ENCODE measurements at regions not wholly inside any gene's neighbourhood (a gene's known extent, or its start where the extent isn't known, plus 50 kb on each side); places are given as distances from the start of the nearest gene placed in this dataset.

- Histone ChIP-seq H4K8ac (ENCODE audit: low read depth, low read length) (no peak overlapping the region), H2BK120ac (ENCODE audit: insufficient read depth, low read length, poor library complexity) (peak overlapping the region; percentile 23), H3K4me3 (ENCODE audit: low read depth, low read length) (peak overlapping the region; percentile 37), H3K4me1 (ENCODE audit: control insufficient read depth in 1 of 2, insufficient read depth in 2 of 2, low read length in 2 of 2) (peaks cover 24 to 30% of the 10 kb centered on the region in 2 experiments), H3K23ac (ENCODE audit: low read length) (no peak overlapping the region), H3K79me2 (ENCODE audit: control insufficient read depth, insufficient read depth, low read length, poor library complexity) (peaks cover 8% of the 10 kb centered on the region), H3K79me1 (ENCODE audit: low read length) (peaks cover 42% of the 10 kb centered on the region), H4K12ac (ENCODE audit: low read depth, low read length) (no peak overlapping the region), H3K4ac (ENCODE audit: low read depth, low read length) (no peak overlapping the region), H2AFZ (ENCODE audit: insufficient read depth, low read length, poor library complexity) (no peak overlapping the region), H3K9me3 (ENCODE audit: insufficient read depth, low read depth, low read length) (peaks cover 1% of the 10 kb centered on the region), H2AK5ac (ENCODE audit: low read length) (peak overlapping the region; percentile 79), H3K14ac (ENCODE audit: low read length) (peak overlapping the region; percentile 53), H3K9ac (ENCODE audit: low read length) (no peak overlapping the region), H2BK5ac (ENCODE audit: low read depth, low read length, poor library complexity) (no peak overlapping the region), H3K36me3 (ENCODE audit: control insufficient read depth in 1 of 2, insufficient read depth in 2 of 2, low read length in 2 of 2) (no peaks in the 10 kb centered on the region), H2BK12ac (ENCODE audit: low read length) (peak overlapping the region; percentile 51), H4K91ac (ENCODE audit: low read depth, low read length) (no peak overlapping the region), H3K18ac (ENCODE audit: low read length) (no peak overlapping the region), H3K4me2 (ENCODE audit: low read length) (no peak overlapping the region), H3K27ac (ENCODE audit: low read depth, low read length) (no peak overlapping the region), H3K27me3 (ENCODE audit: insufficient read depth, low read length) (no peaks in the 10 kb centered on the region)
- no CpG with 5 or more reads among the region's 23 CpGs for WGBS (ENCODE audit: extremely low coverage, insufficient coverage, insufficient read length)
- no peak for DNase-seq
These were observed 119.2 kb downstream of the ACKR3 start for GRCh38 chr2:236688563-236689392.

DNA sequence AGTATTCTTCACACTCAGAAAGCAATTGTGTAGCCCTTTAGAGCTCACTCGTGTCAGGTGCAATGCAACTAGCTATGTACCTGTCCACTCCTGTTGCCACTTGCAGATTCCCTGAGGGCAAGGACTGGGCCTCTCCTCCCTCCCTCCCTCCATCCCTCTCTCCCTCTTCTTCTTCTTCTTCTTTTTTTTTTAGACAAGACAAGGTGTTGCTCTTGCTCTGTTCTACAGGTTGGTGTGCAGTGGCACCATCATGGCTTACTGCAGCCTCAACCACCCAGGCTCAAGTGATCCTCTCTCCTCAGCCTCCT is 119.7 kb downstream of the ACKR3 start:
- no CpG with 5 or more reads among the region's 1 CpG for WGBS (ENCODE audit: extremely low coverage, insufficient coverage, insufficient read length)
- no peak overlapping the region for H3K4me2 ChIP-seq (ENCODE audit: low read length)
- peaks cover 28 to 36% of the 10 kb centered on the region in 2 experiments for H3K4me1 ChIP-seq (ENCODE audit: control insufficient read depth in 1 of 2, insufficient read depth in 2 of 2, low read length in 2 of 2)
- H3K18ac ChIP-seq (ENCODE audit: low read length) = no peak overlapping the region
- H3K4ac ChIP-seq (ENCODE audit: low read depth, low read length) = no peak overlapping the region
- H4K91ac ChIP-seq (ENCODE audit: low read depth, low read length) = peak overlapping the region; percentile 66
- H3K4me3 ChIP-seq (ENCODE audit: low read depth, low read length) = no peak overlapping the region
- no peak overlapping the region for H2BK5ac ChIP-seq (ENCODE audit: low read depth, low read length, poor library complexity)
- peaks cover 1% of the 10 kb centered on the region for H3K9me3 ChIP-seq (ENCODE audit: insufficient read depth, low read depth, low read length)
- H2AFZ ChIP-seq (ENCODE audit: insufficient read depth, low read length, poor library complexity) = no peak overlapping the region
- no peak overlapping the region for H4K8ac ChIP-seq (ENCODE audit: low read depth, low read length)
- peaks cover 48% of the 10 kb centered on the region for H3K79me1 ChIP-seq (ENCODE audit: low read length)
- H4K12ac ChIP-seq (ENCODE audit: low read depth, low read length) = no peak overlapping the region
- no peak overlapping the region for H3K9ac ChIP-seq (ENCODE audit: low read length)
- H3K27ac ChIP-seq (ENCODE audit: low read depth, low read length) = no peak overlapping the region
- no peaks in the 10 kb centered on the region for H3K27me3 ChIP-seq (ENCODE audit: insufficient read depth, low read length)
- DNase-seq = no peak
- H3K14ac ChIP-seq (ENCODE audit: low read length) = no peak overlapping the region
- no peak overlapping the region for H2BK120ac ChIP-seq (ENCODE audit: insufficient read depth, low read length, poor library complexity)
- H3K79me2 ChIP-seq (ENCODE audit: control insufficient read depth, insufficient read depth, low read length, poor library complexity) = peaks cover 8% of the 10 kb centered on the region
- peak overlapping the region; percentile 30 for H2AK5ac ChIP-seq (ENCODE audit: low read length)
- H3K23ac ChIP-seq (ENCODE audit: low read length) = no peak overlapping the region
- H3K36me3 ChIP-seq (ENCODE audit: control insufficient read depth in 1 of 2, insufficient read depth in 2 of 2, low read length in 2 of 2) = no peaks in the 10 kb centered on the region
- H2BK12ac ChIP-seq (ENCODE audit: low read length) = peak overlapping the region; percentile 46

GRCh38 chr2:236689981-236690380 is 120.4 kb downstream of the ACKR3 start:
- H3K4ac ChIP-seq (ENCODE audit: low read depth, low read length) = no peak overlapping the region
- H3K4me2 ChIP-seq (ENCODE audit: low read length) = no peak overlapping the region
- no peaks in the 10 kb centered on the region for H3K27me3 ChIP-seq (ENCODE audit: insufficient read depth, low read length)
- DNase-seq = no peak
- no peak overlapping the region for H3K4me3 ChIP-seq (ENCODE audit: low read depth, low read length)
- peak overlapping the region; percentile 89 for H2BK120ac ChIP-seq (ENCODE audit: insufficient read depth, low read length, poor library complexity)
- peaks cover 13% of the 10 kb centered on the region for H3K79me2 ChIP-seq (ENCODE audit: control insufficient read depth, insufficient read depth, low read length, poor library complexity)
- no peak overlapping the region for H2AK5ac ChIP-seq (ENCODE audit: low read length)
- H3K9me3 ChIP-seq (ENCODE audit: insufficient read depth, low read depth, low read length) = peaks cover 1% of the 10 kb centered on the region
- no peak overlapping the region for H3K9ac ChIP-seq (ENCODE audit: low read length)
- peaks cover 30 to 37% of the 10 kb centered on the region in 2 experiments for H3K4me1 ChIP-seq (ENCODE audit: control insufficient read depth in 1 of 2, insufficient read depth in 2 of 2, low read length in 2 of 2)
- no peak overlapping the region for H3K18ac ChIP-seq (ENCODE audit: low read length)
- H4K91ac ChIP-seq (ENCODE audit: low read depth, low read length) = no peak overlapping the region
- H2BK12ac ChIP-seq (ENCODE audit: low read length) = no peak overlapping the region
- no CpG with 5 or more reads among the region's 3 CpGs for WGBS (ENCODE audit: extremely low coverage, insufficient coverage, insufficient read length)
- no peaks in the 10 kb centered on the region for H3K36me3 ChIP-seq (ENCODE audit: control insufficient read depth in 1 of 2, insufficient read depth in 2 of 2, low read length in 2 of 2)
- no peak overlapping the region for H2BK5ac ChIP-seq (ENCODE audit: low read depth, low read length, poor library complexity)
- H4K8ac ChIP-seq (ENCODE audit: low read depth, low read length) = no peak overlapping the region
- peaks cover 52% of the 10 kb centered on the region for H3K79me1 ChIP-seq (ENCODE audit: low read length)
- H3K27ac ChIP-seq (ENCODE audit: low read depth, low read length) = no peak overlapping the region
- no peak overlapping the region for H3K14ac ChIP-seq (ENCODE audit: low read length)
- H3K23ac ChIP-seq (ENCODE audit: low read length) = no peak overlapping the region
- no peak overlapping the region for H4K12ac ChIP-seq (ENCODE audit: low read depth, low read length)
- no peak overlapping the region for H2AFZ ChIP-seq (ENCODE audit: insufficient read depth, low read length, poor library complexity)

DNA sequence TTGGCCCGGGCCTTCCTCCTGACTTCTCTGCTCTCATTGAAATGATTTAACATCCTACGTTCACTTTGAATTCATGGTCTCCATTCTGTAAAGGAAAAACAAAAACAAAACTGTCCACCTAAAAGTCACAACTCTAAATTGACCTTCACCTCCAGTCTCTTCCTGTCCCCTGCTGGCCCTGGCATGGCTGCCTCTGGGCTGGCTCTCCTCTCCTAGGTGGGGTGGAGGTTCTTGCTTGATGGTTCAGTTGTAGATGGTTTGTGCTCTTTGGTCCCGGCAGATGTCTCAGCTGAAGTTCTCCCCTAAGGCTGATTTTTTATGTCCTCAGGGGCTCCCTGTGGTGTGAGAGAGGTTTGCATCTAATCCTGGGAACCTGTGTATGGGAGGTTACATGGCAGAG is 121.1 kb downstream of the ACKR3 start:
- Histone ChIP-seq H3K4me3 (ENCODE audit: low read depth, low read length) (no peak overlapping the region), H4K91ac (ENCODE audit: low read depth, low read length) (peak overlapping the region; percentile 99), H2BK5ac (ENCODE audit: low read depth, low read length, poor library complexity) (peak overlapping the region; percentile 88), H3K27me3 (ENCODE audit: insufficient read depth, low read length) (no peaks in the 10 kb centered on the region), H4K8ac (ENCODE audit: low read depth, low read length) (peak overlapping the region; percentile 51), H3K4me1 (ENCODE audit: control insufficient read depth in 1 of 2, insufficient read depth in 2 of 2, low read length in 2 of 2) (peaks cover 33 to 38% of the 10 kb centered on the region in 2 experiments), H4K12ac (ENCODE audit: low read depth, low read length) (no peak overlapping the region), H3K36me3 (ENCODE audit: control insufficient read depth in 1 of 2, insufficient read depth in 2 of 2, low read length in 2 of 2) (no peaks in the 10 kb centered on the region), H3K9ac (ENCODE audit: low read length) (no peak overlapping the region), H2AK5ac (ENCODE audit: low read length) (peak overlapping the region; percentile 87), H3K79me2 (ENCODE audit: control insufficient read depth, insufficient read depth, low read length, poor library complexity) (peaks cover 16% of the 10 kb centered on the region), H2BK120ac (ENCODE audit: insufficient read depth, low read length, poor library complexity) (peak overlapping the region; percentile 89), H3K4me2 (ENCODE audit: low read length) (no peak overlapping the region), H2BK12ac (ENCODE audit: low read length) (peak overlapping the region; percentile 98), H3K14ac (ENCODE audit: low read length) (peak overlapping the region; percentile 77), H3K23ac (ENCODE audit: low read length) (no peak overlapping the region), H3K9me3 (ENCODE audit: insufficient read depth, low read depth, low read length) (peaks cover 1% of the 10 kb centered on the region), H2AFZ (ENCODE audit: insufficient read depth, low read length, poor library complexity) (no peak overlapping the region), H3K18ac (ENCODE audit: low read length) (peak overlapping the region; percentile 73), H3K4ac (ENCODE audit: low read depth, low read length) (peak overlapping the region; percentile 72), H3K79me1 (ENCODE audit: low read length) (peaks cover 57% of the 10 kb centered on the region), H3K27ac (ENCODE audit: low read depth, low read length) (no peak overlapping the region)
- no CpG with 5 or more reads among the region's 3 CpGs for WGBS (ENCODE audit: extremely low coverage, insufficient coverage, insufficient read length)
- DNase-seq = no peak
